ENCODE measurements at regions not wholly inside any gene's neighbourhood (a gene's known extent, or its start where the extent isn't known, plus 50 kb on each side); places are given as distances from the start of the nearest gene placed in this dataset.

DNA sequence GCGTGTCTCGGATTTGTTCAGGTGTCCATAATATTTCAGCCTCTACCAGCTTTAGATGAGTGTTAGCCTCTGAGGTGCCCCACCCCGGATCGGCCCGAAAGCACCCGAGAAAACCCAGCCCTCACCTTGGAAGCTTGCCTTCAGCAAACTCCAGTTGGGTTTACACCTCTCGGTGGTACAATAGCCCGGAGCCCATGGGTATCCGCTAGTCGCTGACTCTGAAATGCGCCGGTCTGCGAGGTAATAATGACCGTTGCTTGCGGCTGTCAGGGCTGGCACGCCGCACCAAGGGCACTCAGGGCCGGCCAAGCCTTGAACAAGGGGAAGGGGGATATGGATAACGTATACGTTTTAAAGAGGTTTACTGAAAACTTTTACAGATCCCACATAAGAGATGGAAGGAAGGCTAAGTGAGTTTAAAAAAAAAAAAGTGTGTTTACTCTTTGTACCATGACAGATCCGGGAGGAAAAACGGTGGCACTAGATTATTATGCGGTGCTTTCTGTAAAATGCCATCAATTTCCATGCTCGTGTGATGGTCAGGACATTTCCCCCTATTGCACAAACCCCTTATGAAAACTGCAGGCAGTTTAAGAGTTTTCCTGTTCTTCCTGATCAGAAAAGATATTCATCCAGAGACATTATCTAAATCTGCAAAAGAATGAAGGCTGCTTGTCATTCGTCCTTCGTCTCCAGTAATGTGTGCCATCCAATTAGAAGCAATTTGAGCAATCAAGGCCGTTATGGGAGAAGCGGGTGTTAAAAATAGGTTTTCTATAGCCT, 124.2 kb downstream of the TMEM161B start:
- no peak for DNase-seq (ENCODE audit: low read depth)

DNA sequence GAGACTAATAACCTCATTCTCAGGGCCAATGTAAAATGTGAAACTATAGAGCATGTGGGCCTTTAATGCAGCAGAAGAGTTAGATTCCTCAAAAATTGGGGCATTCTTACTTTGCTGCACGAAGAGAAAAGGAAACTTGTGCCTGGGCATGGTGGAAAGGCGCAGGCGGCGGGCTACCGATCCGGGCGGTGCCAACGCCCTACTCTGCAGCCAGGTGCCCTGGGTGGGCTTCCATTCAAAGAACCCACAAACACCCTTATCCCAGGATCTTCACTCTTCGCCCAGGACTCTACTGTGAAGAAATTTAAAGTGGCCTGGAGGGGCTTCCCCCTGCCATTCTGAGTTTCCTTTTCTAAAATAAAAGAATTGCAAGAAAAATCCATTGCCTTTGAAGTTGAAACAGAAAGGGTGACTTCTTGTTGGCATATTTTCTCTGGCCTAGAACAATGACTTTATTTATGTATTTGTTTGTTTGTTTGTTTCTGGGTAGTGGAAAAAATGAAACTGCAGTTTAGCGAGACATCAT, 124.9 kb downstream of the TMEM161B start:
- DNase-seq (ENCODE audit: low read depth): no peak

DNA sequence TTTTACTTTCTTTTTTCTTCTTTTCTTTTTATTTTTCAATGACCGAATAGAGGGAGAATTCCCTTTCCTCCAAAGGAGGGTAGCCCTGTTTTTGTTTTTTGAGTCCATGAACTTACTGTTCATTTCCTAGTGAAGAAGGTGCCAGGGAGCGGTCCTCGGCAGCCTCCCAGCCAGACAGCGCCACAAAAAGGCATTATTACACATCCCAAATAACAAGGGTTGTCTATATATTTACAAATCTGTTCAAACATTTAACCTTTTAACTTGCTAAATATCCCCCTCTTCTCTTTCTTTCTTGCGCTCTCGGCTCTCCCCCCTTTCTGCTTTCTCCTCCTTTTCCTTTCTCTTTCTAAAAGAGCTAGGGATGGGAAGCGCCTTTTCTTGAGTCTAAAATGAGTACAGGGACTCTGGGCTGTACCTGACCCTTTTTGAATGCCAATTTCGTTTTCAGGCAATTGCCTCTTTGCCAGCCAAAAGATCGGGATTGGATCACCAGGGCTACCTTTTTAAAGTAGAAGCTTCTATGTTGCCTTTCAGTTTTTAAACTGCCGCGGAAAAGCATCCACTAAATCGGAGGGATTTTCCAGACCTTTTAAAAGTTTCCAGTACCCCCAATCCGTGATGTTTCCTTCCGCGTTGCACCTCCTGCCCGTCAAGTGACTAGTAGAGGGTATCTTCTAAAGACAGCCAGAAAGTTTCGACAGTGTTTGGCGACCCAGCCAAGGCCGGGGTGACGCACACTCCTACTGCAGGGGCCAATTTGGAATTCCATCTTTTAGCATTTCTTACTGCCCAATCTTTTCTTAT, 125.6 kb downstream of the TMEM161B start:
- DNase-seq (ENCODE audit: low read depth): no peak

DNA sequence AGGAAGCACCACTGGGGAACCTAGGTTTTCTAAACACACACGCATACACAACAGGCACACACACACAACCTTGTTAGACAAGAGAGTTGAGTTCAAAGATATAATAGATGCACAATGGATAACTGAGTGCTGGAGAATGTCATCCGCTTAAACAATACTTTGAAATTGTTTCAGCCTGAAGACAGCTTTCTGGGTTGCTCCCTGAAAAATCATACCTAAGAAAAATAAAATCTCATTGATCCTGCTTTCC, 126.1 kb downstream of the TMEM161B start:
- DNase-seq (ENCODE audit: low read depth): no peak

DNA sequence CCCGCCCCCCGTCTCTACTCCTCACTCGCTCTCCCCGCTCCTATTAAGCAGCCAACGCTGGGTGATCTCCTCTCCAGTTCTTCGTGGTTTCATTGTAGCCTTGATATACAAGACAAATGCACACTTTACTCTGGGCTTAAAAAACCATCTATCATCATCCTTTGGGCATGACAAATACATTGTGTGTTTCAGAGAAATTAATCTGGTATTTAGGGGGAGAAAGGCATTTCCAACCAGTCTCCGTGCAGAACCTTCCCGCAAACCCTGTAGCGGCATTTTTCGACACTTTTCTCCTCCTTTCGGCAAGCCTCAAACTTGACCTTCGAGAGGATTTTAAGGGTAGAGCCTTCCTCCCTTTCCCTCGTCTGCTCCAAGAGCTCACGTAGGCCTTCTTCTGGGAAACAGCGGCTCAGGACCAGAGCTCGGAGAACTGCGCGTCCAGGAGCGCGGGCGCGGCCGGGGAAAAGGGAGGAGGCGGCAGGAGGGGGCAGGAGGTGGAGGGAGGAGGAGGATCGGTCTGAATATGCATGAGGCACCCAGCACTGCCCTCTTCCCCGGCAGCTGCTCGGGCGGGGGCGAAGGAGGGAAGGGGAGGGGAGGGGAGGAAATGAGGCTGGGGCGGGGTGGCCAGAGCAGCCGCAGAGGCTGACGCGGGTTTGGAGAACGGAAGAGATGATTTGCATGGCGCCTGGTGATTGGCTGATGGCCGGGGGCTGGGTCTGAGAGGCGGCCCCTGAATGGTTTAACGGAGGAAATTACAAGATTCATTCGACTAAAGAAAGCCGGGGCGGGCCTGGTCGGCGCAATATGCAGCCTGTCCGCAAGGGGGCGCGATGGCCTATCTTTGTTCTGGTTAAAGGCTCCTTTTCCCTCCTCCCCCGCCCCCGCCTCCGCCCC, 127.5 kb downstream of the TMEM161B start:
- DNase-seq (ENCODE audit: low read depth): peak; percentile 98

DNA sequence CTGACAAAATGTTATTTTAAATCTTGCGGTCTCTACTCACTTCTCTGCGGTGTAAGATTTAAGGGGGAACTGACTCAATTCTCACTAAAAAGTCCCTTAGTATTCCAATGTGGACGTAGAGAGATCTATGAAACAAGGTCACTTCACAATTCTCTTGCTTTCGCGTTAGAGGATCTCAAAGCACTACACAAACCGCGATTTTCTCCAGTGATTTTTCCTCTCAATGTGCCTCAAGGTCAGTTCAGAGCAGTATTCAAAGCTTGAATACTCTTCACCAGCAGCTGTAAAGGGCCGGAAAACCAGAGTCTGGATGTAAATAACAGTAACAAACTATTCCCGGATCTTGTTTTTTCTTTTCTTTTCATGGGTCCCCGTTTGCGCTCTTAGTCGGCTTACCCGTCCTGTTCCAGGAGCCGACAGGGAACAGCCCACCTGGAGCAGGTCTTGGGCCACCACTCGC, 128.2 kb downstream of the TMEM161B start:
- DNase-seq (ENCODE audit: low read depth): no peak

DNA sequence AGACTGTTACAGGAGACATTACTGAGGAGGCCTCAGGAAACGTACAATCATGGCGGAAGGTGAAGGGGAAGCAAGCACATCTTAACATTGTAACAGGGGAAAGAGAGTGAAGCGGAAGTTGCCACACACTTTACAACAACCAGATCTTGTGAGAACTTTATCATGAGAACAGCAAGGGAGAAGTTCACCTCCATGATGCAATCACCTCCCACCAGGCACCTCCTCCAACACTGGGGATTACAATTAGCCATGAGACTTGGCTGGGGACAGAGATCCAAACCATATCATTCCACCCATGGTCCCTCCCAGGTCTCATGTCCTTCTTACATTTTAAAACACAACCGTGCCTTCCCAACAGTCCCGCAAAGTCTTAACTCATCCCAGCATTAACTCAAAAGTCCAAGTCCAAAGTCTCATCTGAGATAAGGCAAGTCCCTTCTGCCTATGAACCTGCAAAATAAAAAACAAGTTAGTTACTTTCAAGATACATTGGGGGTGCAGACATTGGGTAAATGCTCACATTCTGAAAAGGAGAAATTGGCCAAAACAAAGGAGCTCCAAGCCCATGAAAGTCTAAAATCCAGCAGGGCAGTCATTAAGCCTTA, 138.3 kb downstream of the TMEM161B start:
- no peak for DNase-seq (ENCODE audit: low read depth)

DNA sequence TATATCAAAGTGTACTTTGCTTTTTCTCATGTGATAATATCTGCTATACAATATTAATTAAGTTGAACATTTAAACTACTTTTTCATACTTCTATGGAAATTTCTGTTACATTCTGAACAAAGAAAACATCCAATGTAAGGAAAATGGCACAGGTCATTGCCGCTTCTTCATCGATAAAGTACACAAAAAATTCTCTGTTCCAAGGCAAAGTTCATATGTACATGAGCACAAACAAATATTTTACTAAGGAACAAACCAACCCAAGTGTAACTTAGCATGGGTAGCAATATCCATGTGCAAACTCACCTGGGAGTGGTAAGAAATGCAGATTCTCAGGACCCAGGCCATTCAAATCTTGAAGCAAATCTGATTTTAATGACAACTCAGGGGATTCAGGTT, 139.8 kb downstream of the TMEM161B start:
- no peak for DNase-seq (ENCODE audit: low read depth)

DNA sequence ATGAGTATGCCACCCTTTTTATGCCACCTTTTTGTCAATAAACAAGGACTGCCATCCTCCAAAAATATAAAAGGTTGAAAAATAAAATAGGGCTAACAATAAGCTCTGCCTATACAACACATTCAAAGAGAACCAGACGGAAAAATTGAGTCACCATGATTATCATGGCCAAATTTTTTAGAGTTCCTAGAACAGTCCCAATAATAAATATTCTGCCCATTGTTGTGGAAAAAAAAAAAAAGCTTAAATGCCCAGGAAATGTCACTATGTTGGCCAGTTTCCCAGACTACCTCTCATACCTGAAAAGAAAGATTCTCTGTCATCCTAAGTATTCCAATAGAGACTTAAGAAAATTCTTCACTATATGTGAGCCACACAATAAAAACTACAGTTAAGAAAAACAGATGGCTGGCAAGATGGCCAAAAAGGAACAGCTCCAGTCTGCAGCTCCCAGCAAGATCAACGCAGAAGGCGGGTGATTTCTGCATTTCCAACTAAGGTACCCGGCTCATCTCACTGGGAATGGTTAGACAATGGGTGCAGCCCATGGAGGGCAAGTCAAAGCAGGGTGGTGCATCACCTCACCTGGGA, 149.0 kb downstream of the TMEM161B start:
- no peak for DNase-seq (ENCODE audit: low read depth)

DNA sequence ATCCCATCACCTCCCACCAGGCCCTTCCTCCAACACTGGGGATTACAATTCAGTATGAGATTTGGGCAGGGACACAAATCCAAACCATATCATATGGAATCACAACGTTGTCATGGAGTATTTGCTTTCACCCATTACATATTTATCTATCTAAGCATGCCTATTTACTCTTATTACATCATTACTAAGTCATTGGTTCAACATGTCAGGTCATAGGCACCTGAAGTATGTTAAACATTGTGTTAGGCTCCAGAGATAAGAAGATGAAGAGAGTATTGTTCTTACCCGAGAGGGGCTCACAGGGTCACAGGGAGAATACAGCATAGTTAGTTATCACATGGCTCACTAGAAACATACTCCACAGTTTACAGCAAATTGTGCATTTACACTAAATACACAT, 150.5 kb downstream of the TMEM161B start:
- DNase-seq (ENCODE audit: low read depth): no peak

DNA sequence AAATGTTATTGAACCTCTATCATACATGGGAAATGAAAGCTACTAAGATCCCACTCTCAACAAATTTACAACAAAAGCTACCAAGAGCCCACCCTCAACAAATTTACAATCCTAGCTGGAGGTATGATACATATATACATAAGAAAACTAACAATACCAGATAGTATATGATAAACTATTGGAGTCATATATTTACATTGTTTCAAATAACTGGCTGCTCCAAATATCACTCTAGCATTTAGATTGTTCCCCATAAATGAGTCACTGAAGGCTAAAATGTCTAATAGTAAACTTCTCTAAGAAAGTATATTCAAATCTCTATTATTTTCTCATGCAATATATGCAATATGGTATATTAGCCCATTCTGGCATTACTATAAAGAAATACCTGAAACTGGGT, 151.1 kb downstream of the TMEM161B start:
- DNase-seq (ENCODE audit: low read depth): no peak

DNA sequence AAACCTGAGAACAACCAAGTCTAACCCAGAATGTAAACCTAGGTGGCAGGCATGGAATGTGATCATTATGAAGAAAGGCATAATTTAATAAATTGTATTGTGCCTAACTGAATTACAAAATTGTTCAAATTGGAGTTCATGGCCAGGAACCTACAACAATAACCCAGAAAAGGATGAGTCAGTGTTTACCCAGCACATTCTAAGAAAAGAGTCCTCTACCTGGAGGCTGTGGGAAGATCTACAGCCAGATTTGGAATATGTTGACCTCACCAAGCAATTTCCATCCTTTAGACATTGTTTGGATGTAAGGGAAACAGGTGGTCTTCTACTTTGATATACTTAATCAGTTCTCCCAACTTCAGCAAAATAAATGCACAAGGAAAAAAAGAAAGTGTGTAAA, 152.2 kb downstream of the TMEM161B start:
- no peak for DNase-seq (ENCODE audit: low read depth)

DNA sequence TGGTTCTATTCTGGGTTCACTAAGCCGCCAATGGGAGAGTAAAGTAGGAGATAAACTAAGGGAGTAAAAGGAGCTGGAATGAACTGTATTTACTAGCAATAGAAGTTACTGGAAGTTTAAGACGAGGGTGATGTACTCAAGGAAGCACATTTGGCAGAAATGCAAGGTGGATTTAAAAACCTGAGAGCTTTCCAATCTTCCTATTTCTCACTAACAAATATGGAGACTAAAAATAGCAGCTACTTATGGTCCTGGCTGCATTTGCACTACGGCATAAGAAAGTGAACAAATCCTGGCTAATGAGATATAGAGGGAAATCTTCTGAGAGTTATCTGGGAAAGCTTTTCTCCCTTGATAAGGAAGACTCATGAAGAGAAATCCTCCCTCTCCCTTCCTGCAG, 153.4 kb downstream of the TMEM161B start:
- no peak for DNase-seq (ENCODE audit: low read depth)

DNA sequence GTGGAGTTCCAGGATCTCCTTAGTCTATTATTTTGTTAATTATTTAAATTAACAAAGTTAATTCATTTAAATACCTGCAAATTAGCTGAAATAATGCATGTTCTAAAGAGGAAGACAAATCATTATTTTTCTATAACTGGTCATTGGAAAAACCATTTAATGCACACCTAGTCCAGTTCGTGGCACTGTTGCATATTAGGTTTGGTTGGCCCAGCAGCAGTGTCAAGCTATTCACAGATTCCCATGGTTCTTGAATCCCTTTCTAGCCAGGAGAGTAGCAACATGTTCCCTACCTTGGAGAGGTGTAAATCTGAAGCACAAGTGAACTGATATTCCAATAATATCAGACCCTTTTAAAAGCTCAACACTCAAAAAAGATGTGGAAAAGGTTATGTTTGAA, 155.2 kb downstream of the TMEM161B start:
- no peak for DNase-seq (ENCODE audit: low read depth)

DNA sequence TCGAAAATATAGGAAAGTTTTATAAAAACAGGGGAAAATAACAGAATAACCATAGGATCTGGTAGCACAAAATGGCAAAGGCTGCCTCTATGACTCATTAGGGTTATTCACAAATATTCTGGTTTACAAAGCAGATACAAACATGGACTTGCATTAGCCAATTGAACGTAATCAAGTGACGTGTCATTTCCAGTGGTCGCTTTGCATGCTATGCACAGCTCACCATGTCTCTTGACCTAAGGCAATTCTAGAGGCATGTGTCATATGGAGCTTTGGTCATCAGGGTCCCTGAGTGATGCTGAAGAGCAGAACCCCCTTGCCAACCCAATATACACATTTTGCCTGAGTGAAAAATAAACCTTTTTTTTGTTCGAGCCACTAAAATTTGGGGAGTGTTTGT, 158.8 kb downstream of the TMEM161B start:
- DNase-seq (ENCODE audit: low read depth): peak; percentile 32

DNA sequence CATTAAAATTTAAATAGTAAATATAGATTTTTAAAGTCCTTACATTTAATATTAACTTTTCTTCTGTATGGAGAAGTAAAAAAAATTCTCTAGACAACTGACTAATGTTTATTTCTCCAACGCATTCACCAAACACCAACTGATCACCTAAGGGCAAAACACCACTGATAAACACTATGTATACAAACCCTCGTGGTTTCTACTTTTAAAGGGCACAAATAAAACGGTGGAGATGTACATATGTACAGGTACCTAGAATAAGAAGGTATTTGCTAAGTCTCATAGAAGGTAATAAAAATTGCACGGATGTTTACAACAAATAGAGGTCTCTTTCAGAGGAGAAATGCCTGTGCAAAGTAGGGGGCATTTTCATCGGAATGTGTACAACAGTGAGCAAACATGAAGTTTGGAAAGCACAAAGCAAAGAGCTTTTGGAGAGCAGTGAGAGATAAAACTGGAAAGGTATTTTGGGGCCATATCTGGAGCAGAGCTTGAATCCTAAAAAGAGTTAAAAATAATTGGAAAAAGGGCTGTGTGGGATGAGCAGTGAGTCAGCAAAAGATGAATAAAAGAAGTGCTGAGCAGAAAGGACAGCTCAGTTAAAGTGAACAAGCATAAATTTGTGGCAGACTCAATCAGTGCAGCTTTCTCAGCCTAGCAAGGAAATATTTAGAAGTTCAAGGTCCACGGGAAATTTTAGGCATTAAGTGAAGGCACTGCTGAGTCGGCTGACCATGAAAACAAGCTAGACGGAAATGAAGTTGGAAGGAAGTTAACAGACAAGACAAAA, 160.0 kb downstream of the TMEM161B start:
- peak; percentile 10 for DNase-seq (ENCODE audit: low read depth)

DNA sequence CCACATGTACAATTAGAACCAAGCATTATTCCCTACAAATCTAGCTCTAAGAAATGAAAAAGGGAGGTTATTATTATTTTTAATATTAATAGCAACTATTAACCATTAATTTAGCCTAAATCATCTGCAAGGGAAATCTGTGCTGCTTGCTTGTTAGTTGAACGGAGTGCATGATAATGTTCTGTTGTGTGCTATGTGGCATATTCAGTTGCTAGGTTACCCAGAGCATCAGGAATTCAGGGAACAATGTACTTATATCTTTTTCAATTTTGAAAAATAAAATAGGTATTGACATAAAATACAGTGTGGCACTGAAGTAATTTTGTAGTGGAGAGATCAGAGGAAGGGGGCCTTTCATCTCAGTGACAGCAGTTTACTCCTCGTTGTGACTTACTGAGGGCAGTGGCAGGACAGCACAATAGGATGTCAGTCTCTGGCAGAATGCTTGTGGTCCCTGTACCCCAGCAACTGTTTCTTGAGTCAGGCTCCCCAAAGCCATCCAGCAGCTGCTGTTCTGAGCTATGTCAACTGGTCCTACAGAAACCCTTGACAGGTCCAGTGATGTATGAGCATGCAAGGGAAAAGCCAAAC, 173.6 kb downstream of the TMEM161B start:
- DNase-seq (ENCODE audit: low read depth): no peak

DNA sequence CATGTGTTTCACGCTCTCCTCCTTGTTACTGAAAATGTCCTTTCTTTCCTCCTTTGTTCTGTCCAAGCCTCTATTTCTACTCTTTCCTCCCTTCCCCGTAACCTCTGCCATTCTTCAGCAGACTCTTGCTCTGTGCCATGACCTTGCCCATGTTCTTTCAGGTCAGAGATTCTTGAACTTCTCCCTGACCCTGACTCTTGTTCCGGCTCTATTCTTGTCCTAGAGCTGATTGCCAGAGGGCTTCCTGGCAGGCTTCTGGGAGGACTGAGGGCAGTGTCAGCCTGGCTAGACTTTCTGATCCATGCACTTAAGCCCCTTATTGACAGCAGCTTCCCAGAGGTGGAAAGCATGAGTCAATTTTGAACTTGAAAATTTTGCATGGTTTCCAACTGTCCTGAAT, 174.2 kb downstream of the TMEM161B start:
- no peak for DNase-seq (ENCODE audit: low read depth)

DNA sequence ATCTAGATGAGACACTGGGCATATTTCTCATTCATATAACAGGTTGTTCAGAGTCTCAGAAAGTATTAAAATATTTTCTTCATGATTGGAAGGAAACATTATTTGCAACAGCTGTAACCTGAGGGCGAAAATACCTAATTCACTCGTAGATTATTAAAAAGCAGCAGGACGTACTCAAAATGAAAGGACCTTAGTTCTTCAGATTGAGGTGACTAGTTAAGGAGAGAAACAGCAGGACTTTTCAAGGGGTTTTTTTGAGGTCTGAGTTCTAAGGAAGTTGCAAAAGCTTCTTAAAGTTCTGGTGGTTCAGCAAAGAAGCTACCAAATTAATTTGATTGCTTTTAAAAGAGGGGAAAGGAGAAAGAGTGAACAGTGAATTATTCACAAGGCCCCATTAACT, 174.9 kb downstream of the TMEM161B start:
- DNase-seq (ENCODE audit: low read depth): no peak

Measured in HT1080 (cell line).